ENCODE measurements at regions not wholly inside any gene's neighbourhood (a gene's known extent, or its start where the extent isn't known, plus 50 kb on each side); places are given as distances from the start of the nearest gene placed in this dataset.
"Not testable (repeated sequence)": the region's sequence is repeated elsewhere in the genome, so short reads cannot be mapped to it uniquely, and the experiment has no call there.

DNA sequence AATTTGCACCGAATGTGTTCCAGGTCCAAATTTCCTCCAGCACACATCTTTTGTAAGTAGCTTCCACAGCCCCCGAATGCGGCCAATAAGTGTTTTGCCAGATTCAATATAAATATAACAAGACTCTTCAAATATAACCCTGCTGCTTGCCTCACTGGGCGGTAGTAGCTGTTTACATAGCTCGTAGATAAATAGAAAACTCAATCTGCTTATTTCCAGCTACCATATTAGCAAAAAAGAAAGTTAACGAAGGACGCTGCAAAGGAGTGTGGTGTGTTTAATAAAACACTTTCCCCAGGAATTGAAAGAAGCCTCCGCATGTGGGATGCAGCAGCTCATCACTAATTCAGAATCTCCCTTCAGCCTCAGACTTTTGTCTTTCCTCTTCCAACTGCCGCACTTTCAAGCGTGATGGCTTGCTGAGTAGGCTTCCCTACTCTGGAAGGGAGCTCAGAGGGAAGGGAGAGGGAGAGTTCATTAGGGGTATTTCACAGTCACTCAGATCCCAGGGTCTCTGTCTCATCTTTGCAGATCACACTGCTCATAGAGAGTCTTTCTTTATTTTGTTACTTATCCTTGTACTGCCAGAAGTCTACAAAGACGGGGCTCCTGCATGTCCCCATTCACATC, 367.0 kb downstream of the RND3 start:
- TF ChIP-seq, protein P1, sequence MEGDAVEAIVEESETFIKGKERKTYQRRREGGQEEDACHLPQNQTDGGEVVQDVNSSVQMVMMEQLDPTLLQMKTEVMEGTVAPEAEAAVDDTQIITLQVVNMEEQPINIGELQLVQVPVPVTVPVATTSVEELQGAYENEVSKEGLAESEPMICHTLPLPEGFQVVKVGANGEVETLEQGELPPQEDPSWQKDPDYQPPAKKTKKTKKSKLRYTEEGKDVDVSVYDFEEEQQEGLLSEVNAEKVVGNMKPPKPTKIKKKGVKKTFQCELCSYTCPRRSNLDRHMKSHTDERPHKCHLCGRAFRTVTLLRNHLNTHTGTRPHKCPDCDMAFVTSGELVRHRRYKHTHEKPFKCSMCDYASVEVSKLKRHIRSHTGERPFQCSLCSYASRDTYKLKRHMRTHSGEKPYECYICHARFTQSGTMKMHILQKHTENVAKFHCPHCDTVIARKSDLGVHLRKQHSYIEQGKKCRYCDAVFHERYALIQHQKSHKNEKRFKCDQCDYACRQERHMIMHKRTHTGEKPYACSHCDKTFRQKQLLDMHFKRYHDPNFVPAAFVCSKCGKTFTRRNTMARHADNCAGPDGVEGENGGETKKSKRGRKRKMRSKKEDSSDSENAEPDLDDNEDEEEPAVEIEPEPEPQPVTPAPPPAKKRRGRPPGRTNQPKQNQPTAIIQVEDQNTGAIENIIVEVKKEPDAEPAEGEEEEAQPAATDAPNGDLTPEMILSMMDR (IDR thresholded peaks at IDR 0.05), result no peak
- TF ChIP-seq POLR2A (IDR thresholded peaks at IDR 0.05), result no peak
- in situ Hi-C loops (cut with MboI; ENCODE audit: low pct_ligation_motif_present in 1 of 4, low pct_unique_long_range_greater_than_20kb in 1 of 4, low sequenced_read_pairs in 3 of 4) (no loop called here), intact Hi-C loops (cut with DNase I; ENCODE audit: low total_unique reads) (no loop called here)

DNA sequence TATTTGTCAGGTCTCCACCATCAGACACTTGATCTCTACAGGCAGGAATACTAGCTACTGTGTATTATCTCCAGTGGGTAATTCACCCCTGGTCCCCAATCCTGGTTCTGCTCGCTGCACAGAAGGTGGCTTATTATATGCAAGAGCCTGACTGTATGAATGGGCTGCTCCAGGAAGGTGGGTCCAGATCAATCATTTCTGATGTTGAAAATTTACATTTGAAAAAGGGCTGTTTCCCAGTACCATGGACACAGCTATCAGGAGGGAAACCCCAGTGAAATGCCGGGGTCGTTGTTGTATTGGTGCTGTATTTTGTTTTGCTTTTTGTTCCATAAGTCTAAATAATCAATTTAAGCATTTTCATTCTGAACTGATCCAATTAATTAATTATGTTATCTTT, 367.6 kb downstream of the RND3 start:
- no peaks in the 10 kb centered on the region for H3K27me3 ChIP-seq
- TF ChIP-seq, protein P1 (IDR thresholded peaks at IDR 0.05), result no peak
- TF ChIP-seq POLR2A (IDR thresholded peaks at IDR 0.05) (no peak), EP300 (IDR thresholded peaks at IDR 0.05; ENCODE audit: low read depth) (no peak), POLR2AphosphoS5 (IDR thresholded peaks at IDR 0.05) (no peak)
- H3K9me3 ChIP-seq, result no peaks in the 10 kb centered on the region
- in situ Hi-C loops (cut with MboI; ENCODE audit: low pct_ligation_motif_present in 1 of 4, low pct_unique_long_range_greater_than_20kb in 1 of 4, low sequenced_read_pairs in 3 of 4), result no loop called here
- no peaks in the 10 kb centered on the region for H3K4me1 ChIP-seq
- 75% methylated on average over 3 of the region's 3 CpGs; no CpG with 5 or more reads in 1 of the 2 donors for WGBS, 2 donors (ENCODE audit: low coverage in 1 of 2)
- H3K36me3 ChIP-seq, result no peaks in the 10 kb centered on the region
- intact Hi-C loops (cut with DNase I; ENCODE audit: low total_unique reads), result no loop called here
- H3K4me3 ChIP-seq, result no peak overlapping the region
- no peak for DNase-seq
- no peak overlapping the region for H3K27ac ChIP-seq

More for the DNA sequence above, 367.0 kb downstream of the RND3 start:
- H3K4me3 ChIP-seq, result no peak overlapping the region
- no peak for DNase-seq
- 69 to 76% methylated on average over 11 of the region's 11 CpGs for WGBS, 2 donors (ENCODE audit: low coverage in 1 of 2)
- H3K27ac ChIP-seq, result no peak overlapping the region
- no peaks in the 10 kb centered on the region for H3K27me3 ChIP-seq
- H3K9me3 ChIP-seq, result no peaks in the 10 kb centered on the region
- no peaks in the 10 kb centered on the region for H3K36me3 ChIP-seq
- no peaks in the 10 kb centered on the region for H3K4me1 ChIP-seq

DNA sequence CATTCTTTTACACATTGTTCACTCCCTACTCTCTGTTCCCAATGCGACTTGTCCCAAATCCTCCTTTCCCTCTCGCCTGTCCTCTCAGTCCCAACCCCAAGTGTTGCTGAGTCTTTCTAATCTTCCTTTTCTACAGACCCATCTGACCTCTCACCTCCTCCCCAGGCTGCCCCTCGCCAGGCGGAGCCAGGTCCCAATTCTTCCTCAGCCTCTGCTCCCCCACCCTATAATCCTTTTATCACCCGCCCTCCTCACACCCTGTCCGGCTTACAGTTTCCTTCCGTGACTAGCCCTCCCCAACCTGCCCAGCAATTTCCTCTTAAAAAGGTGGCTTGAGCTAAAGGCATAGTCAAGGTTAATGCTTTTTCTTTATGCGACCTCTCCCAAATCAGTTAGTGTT, 373.4 kb downstream of the RND3 start:
- H3K4me1 ChIP-seq; intact Hi-C loops (cut with DNase I; ENCODE audit: low total_unique reads); DNase-seq; H3K4me3 ChIP-seq; H3K9me3 ChIP-seq; H3K27me3 ChIP-seq; H3K27ac ChIP-seq; in situ Hi-C loops (cut with MboI; ENCODE audit: low pct_ligation_motif_present in 1 of 4, low pct_unique_long_range_greater_than_20kb in 1 of 4, low sequenced_read_pairs in 3 of 4); H3K36me3 ChIP-seq: not testable (repeated sequence)
- WGBS, 2 donors (ENCODE audit: low coverage in 1 of 2), result 79 to 86% methylated on average over 7 to 8 of the region's 8 CpGs

DNA sequence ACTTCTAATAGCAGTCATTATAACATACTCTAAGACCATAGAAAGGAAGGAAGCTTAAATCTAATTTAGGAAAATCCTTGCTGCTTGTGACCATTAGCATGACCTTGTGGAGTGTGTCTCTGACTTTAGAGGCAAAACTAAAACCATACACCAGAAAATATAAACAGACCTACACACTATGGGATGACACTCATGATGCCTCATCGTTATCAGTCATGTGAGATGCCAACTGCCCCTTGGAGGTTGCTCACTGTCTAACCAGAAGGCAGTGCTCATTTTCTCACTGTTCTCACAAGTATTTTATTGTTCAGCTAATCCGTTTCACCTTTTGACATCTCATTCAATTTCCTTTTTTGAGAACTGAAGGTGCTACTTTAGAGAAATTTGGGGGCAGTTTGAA, 376.9 kb downstream of the RND3 start:
- TF ChIP-seq EP300 (IDR thresholded peaks at IDR 0.05; ENCODE audit: low read depth), result no peak
- TF ChIP-seq POLR2A (IDR thresholded peaks at IDR 0.05), result no peak
- no peak for TF ChIP-seq POLR2AphosphoS5 (IDR thresholded peaks at IDR 0.05)
- TF ChIP-seq, protein P1 (IDR thresholded peaks at IDR 0.05), result no peak
- H3K9me3 ChIP-seq, result no peaks in the 10 kb centered on the region
- WGBS, 2 donors (ENCODE audit: low coverage in 1 of 2), result 77 to 94% methylated on average over 2 of the region's 2 CpGs
- in situ Hi-C loops (cut with MboI; ENCODE audit: low pct_ligation_motif_present in 1 of 4, low pct_unique_long_range_greater_than_20kb in 1 of 4, low sequenced_read_pairs in 3 of 4) (no loop called here), intact Hi-C loops (cut with DNase I; ENCODE audit: low total_unique reads) (no loop called here)
- no peak overlapping the region for H3K27ac ChIP-seq
- no peaks in the 10 kb centered on the region for H3K36me3 ChIP-seq
- H3K27me3 ChIP-seq, result no peaks in the 10 kb centered on the region
- H3K4me1 ChIP-seq, result no peaks in the 10 kb centered on the region
- no peak overlapping the region for H3K4me3 ChIP-seq
- DNase-seq, result no peak

DNA sequence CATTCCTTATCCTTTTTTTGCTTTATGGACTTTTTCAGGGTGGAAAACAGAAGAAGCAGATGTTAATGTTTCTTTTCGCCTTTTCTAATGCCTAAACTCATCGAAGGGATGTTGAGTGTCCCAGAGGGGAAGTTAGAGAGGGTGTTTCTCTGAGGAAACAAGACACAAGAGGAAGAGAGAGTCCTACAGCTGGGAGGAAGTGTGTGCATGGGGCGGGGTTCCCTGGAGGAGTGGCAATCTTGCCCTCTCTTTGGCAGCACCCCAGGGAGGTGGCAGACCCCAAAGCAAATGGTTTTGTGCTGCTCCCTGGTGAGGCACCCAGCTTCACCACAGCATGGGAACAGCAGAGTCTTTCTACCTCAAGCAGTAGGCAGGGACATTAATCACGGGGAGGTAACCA, 377.6 kb downstream of the RND3 start:
- 69 to 70% methylated on average over 3 to 4 of the region's 4 CpGs for WGBS, 2 donors (ENCODE audit: low coverage in 1 of 2)
- no peak overlapping the region for H3K27ac ChIP-seq
- in situ Hi-C loops (cut with MboI; ENCODE audit: low pct_ligation_motif_present in 1 of 4, low pct_unique_long_range_greater_than_20kb in 1 of 4, low sequenced_read_pairs in 3 of 4), result no loop called here

More for the DNA sequence above, 377.6 kb downstream of the RND3 start:
- no peak overlapping the region for H3K4me3 ChIP-seq
- no peaks in the 10 kb centered on the region for H3K27me3 ChIP-seq
- TF ChIP-seq POLR2AphosphoS5 (IDR thresholded peaks at IDR 0.05) (no peak), EP300 (IDR thresholded peaks at IDR 0.05; ENCODE audit: low read depth) (no peak), POLR2A (IDR thresholded peaks at IDR 0.05) (no peak)
- TF ChIP-seq, protein P1 (IDR thresholded peaks at IDR 0.05), result no peak
- intact Hi-C loops (cut with DNase I; ENCODE audit: low total_unique reads), result no loop called here
- no peaks in the 10 kb centered on the region for H3K36me3 ChIP-seq
- DNase-seq, result no peak
- H3K9me3 ChIP-seq, result no peaks in the 10 kb centered on the region
- H3K4me1 ChIP-seq, result no peaks in the 10 kb centered on the region
